DMS53 treated with DMSO at 0.1 percent for 48 hours (cell line): ENCODE measurements at regions not wholly inside any gene's neighbourhood (a gene's known extent, or its start where the extent isn't known, plus 50 kb on each side); places are given as distances from the start of the nearest gene placed in this dataset.

Source experiments
- DNase-seq: peaks from one replicate; lab custom pipeline; 2025; ENCODE audit not compliant: unreplicated experiment; lab: John Stamatoyannopoulos, UW

- DNase-seq, result no peak
These were observed 467.7 kb upstream of the SALL3 start for GRCh38 chr18:78511666-78512601.

GRCh38 chr18:78514910-78515670, 464.5 kb upstream of the SALL3 start:
- no peak for DNase-seq

DNA sequence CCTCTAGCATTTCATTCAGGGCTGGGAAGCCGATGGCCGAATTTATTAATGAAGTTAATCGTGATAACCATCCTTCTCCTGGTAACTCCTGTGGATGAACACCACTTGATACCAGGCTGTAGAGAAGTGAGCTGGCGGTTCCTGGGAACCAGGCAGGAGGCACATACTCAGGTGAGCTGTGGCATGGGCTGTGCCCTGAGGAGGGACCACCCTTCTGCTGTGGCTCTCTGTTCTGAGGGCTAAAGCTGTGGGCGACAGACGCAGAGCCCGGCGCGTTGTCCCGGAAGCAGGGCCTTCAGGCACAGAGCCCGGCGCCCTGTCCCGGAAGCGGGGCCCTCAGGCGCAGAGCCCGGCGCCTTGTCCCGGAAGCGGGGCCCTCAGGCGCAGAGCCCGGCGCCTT, 462.3 kb upstream of the SALL3 start:
- no peak for DNase-seq

- no peak for DNase-seq
These were observed 461.6 kb upstream of the SALL3 start for GRCh38 chr18:78517973-78518372.

DNA sequence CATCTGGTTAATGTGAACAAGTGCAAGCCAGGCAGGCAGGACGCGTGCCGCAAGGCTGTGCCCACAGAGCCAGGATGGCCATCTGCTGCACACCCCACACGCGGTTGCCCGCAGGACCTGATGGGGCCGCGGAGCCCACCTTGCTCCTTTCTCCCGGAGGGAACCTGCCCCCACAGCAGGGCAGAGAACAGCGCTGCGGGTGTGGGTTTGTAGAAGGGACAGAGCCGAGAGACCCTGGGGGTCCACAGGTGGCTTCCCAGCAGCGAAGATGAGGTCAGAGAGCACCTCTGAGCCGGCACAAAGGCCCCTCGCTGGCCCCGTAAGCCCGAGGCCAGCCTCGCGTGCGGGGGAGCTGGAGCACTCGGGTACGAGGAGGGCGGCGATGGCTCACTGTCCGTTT, 460.8 kb upstream of the SALL3 start:
- no peak for DNase-seq

DNA sequence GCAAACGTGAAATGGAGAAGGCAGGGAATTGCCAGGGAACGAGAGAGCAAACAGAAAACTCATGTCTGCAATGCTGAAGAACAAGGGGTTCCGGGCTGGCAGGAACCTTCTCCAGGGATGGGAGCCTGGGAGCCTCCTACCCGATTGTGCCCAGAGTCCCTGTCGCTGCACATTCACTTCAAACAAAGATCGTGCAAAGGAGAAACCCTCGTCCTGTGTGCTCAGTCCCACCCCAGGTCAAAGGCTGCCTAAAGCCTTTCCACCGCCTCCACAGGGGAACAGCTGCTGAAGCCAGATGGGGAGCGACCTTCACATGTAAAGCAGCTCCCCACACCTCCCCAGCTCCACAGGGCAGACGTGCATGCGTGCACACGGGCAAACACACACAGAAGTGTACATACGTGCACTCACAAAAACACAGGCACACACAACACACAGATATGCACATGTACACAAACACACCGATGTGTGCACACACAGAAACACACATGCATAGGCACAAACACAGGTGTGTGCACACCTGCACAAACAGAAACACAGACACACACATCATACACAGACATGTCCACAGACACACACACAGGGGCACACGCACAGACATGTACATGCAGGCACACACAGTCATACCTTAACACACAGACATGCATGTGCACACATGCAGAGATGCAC, 460.1 kb upstream of the SALL3 start:
- DNase-seq, result no peak

DNA sequence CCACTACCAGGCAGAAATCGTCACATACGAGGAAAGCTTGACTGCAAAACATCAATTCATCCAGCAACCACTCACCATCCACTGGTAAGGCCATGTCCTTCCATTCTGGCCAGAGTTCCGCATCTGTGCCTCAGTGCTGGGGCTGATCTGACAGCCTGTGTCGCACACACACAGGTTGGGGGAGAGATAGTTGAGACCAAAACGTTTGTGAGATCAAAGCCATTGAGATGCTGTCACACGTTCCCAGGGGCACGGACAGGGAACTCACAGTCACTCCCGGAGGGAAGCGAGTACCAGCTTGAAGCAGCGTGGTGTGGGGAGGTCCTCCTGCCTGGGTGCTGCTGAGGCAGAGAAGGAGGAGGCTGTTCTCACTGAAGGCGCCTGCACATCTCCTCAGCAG, 458.5 kb upstream of the SALL3 start:
- DNase-seq, result no peak

- no peak for DNase-seq
These were observed 457.9 kb upstream of the SALL3 start for GRCh38 chr18:78521744-78522143.

GRCh38 chr18:78522507-78522906, 457.1 kb upstream of the SALL3 start:
- DNase-seq, result no peak

GRCh38 chr18:78523850-78524249, 455.8 kb upstream of the SALL3 start:
- DNase-seq, result no peak

GRCh38 chr18:78525366-78526111, 454.1 kb upstream of the SALL3 start:
- DNase-seq, result no peak

DNA sequence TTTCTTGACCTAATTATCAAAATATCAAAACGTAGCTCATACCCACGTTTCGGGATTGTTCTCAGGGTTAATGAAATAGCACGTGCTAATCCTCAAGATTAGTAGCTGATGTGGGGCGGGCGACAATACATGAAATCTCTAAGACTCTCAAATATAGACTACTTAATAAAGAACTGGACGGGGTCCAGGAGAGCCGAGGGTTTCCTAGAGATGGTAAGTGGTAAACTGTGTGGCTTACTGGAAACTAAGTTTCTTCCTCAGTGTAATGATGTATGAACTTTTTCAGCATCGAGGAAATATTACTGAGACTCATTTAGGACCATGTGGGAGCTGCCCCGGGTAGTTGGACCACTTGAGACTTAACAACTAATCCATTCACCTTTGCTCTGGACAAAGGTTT, 453.3 kb upstream of the SALL3 start:
- no peak for DNase-seq

GRCh38 chr18:78526923-78527711, 452.5 kb upstream of the SALL3 start:
- no peak for DNase-seq

DNA sequence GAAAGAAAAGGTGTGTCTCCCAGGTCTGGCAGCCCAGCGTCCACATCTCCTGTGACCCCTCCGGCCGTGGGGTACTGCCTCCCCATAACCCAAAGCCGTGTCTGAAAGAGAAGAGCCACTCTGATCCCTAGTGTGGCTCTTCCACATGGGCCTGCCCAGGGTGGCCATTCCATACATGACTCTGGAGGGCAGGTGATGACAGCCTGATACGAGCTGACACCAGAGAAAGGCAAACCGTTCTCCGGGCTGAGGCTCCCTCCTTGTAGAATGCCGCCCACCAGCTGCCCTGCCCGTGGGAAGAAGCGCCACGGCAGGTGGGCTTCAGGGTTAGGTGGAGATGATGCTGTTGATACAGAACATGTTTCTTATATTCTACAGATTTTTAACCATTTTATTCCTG, 451.6 kb upstream of the SALL3 start:
- DNase-seq, result no peak

DNA sequence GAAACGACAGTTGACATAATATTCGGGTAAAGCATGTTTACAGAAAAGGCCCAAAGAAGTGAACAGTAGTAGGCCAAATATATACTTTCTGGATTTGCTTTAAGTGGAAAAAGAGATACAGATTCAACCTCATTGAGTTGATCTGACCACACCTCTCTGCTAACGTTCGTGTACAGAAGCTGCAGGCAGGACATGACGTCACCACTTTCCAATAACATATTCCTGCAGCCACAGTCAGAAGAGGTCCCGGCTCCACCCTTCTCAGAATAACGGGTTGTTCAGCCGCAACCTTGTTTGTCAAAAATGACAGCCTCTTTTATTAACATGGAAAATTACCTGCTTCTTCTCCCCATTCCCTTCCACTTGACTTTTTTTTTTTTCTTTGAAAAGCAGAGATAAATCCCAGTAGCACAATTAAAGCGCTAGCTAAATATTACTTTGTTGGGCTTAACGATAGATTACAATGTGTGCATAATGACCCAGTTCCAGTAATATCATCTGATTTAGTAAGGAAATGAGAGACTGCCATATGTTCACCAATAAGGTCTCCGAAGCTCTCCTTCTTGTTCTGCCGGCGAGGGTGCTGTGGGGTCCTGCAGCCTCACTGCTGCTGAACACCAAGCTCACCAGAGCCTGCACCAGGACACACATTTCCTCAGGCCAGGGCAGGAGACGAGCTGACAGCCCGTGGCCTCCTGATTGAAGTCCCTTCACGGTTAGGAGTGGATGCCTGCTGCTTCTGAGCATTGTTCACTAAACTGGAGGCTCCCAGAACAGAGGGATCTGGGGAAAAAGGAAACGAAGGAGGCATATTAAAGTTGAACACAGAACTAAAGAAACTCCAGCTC, 451.0 kb upstream of the SALL3 start:
- DNase-seq, result no peak

DNA sequence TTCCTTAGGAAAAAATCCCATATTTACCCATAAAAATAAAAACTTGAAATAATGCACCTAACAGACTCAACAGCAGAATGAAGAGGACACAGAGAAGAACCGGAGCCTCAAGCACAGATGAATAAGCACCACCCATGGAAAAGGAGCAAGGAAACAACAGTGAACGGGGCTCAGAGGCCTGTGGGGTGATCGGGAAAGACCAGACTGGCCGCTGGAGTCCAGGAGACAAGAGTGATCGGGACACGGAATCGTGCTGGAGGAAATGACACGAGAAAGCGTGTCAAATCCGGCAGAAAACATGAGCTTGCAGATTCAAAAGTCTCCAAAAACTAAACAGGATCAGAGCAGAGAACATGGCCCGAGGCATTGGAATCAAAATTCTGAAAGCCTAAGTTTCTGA, 448.0 kb upstream of the SALL3 start:
- no peak for DNase-seq

DNA sequence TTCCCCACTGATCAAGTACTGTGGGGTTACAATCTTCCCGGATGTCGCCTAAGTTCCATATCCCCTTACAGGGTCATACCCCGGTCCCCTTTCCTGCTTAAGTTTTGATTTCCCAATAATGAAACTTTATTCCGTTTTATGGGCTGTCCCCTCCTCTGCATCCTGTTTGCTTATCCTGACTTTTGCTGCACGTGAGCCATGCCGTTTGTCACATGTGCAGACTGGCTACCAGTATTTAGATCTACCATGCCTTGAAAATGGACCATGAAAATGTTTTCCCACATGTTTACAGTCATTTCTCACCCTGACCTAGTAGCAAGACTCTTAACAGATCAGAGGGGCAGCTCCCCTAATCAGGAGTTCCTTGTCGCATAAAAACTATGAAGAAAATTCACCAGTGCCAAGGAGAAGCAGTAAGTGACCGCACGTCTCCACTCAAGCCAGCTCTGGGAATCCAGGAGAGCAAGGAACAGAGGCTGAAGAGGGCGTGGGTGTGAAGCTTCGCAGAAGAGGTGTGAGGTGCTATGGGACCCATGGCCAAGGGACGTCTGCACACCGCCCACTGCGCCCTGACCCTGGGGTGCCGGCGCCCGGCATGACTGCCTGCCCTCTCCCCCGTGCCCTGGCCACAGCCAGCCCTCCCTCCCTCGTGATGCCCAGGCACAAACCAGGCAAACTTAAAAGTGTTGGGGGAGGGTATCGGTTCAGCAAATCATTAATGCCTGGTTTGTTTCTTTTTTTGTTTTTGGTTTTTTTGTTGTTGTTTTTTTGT, 440.8 kb upstream of the SALL3 start:
- DNase-seq, result no peak
